GM12878 (cell line): ENCODE measurements at regions not wholly inside any gene's neighbourhood (a gene's known extent, or its start where the extent isn't known, plus 50 kb on each side); places are given as distances from the start of the nearest gene placed in this dataset.

Source experiments
- ATAC-seq: fragments of 200-7000 bp; cut with Tn5 transposase; 3 replicates; pipeline ENCODE4 v1.9.1; 2020; ENCODE audit warnings: mild to moderate bottlenecking, moderate library complexity
- BruUV-seq: library from RNA; stranded (reverse); fragments of 400-500 nt; replicated peaks from 2 replicates; lab custom pipeline; 2021; lab: Mats Ljungman, UMichigan
- CTCF ChIA-PET: fragments of 300-600 bp; sonication (Branson Sonifier 250); formaldehyde crosslinking; extraction: SDS; loops from one replicate; lab custom pipeline; 2021; ENCODE audit warnings: inconsistent platforms; lab: Yijun Ruan, JAX
- POLR2A ChIA-PET: fragments of 350-600 bp; formaldehyde crosslinking; extraction: SDS; loops from one replicate; lab custom pipeline; 2021; ENCODE audit warnings: inconsistent platforms; lab: Charles Lee
- RAD21 ChIA-PET: fragments of 300-600 bp; sonication (Branson Sonifier 250); formaldehyde crosslinking; loops from one replicate; lab custom pipeline; 2023; ENCODE audit warnings: antibody characterized with exemption; ENCODE audit not compliant: unreplicated experiment; lab: Charles Lee
- SMC1A ChIA-PET: fragments of 300-600 bp; sonication (Branson Sonifier 250); formaldehyde crosslinking; loops from one replicate; lab custom pipeline; 2023; ENCODE audit not compliant: unreplicated experiment, uncharacterized antibody; lab: Charles Lee
- DNase-seq: peaks from one replicate; pipeline ENCODE4 v3.0.0-alpha.2; 2011; ENCODE audit warnings: low read depth, low spot score
- FAIRE-seq: peaks from 3 replicates; lab custom pipeline; 2011; peaks lifted over from hg19 to GRCh38; lab: Jason Lieb, UNC
- H2AFZ ChIP-seq: 2 replicates; pipeline ENCODE4 v1.6.0; 2011; ENCODE audit warnings: low read depth, low read length, control low read depth; ENCODE audit not compliant: control insufficient read depth
- H3K27ac ChIP-seq: 2 replicates; pipeline ENCODE4 v1.5.1; 2011; ENCODE audit warnings: control low read depth; ENCODE audit not compliant: control insufficient read depth, insufficient read depth
- H3K27me3 ChIP-seq, 2 experiments: replicated peaks in 1 of 2; 2 replicates each; pipeline versions ENCODE4 v1.6.0 to v1.6.1; 2011; ENCODE audit warnings: low read length in 1 of 2; ENCODE audit not compliant: control insufficient read depth in 2 of 2, insufficient read depth in 2 of 2
- H3K36me3 ChIP-seq, 2 experiments: 2 replicates each; pipeline ENCODE4 v1.5.1; 2011; ENCODE audit warnings: low read length in 1 of 2; ENCODE audit not compliant: control insufficient read depth in 2 of 2, insufficient read depth in 2 of 2
- H3K4me1 ChIP-seq: 2 replicates; pipeline ENCODE4 v1.6.1; 2011; ENCODE audit warnings: mild to moderate bottlenecking, low read length, moderate library complexity, mixed read lengths; ENCODE audit not compliant: control insufficient read depth, insufficient read depth
- H3K4me2 ChIP-seq: 2 replicates; pipeline ENCODE4 v1.6.0; 2011; ENCODE audit warnings: control low read depth; ENCODE audit not compliant: control insufficient read depth, insufficient read depth
- H3K4me3 ChIP-seq: fragments of 200-600 bp; sonication (generic); 2 replicates; pipeline ENCODE4 v1.5.1; 2016
- H3K79me2 ChIP-seq: 2 replicates; pipeline ENCODE4 v1.6.0; 2011; ENCODE audit warnings: low read length; ENCODE audit not compliant: control insufficient read depth, insufficient read depth
- H3K9ac ChIP-seq: 2 replicates; pipeline ENCODE4 v1.8.0; 2011; ENCODE audit warnings: low read length, control low read depth, mixed read lengths; ENCODE audit not compliant: control insufficient read depth, insufficient read depth
- H3K9me3 ChIP-seq: replicated peaks from 3 replicates; pipeline ENCODE4 v1.5.1; 2011; ENCODE audit warnings: mild to moderate bottlenecking, low read length; ENCODE audit not compliant: control insufficient read depth, insufficient read depth
- H4K20me1 ChIP-seq: 2 replicates; pipeline ENCODE4 v1.6.0; 2011; ENCODE audit not compliant: control insufficient read depth, insufficient read depth
- BRCA1 ChIP-seq: IDR thresholded peaks from 2 replicates; pipeline ENCODE4 v1.6.1; 2011; ENCODE audit warnings: low read depth, low read length, improper control_type of control experiment
- CHD4 ChIP-seq: fragments of 200-600 bp; sonication (generic); IDR thresholded peaks from 2 replicates; pipeline ENCODE4 v1.6.1; 2016; ENCODE audit warnings: mild to moderate bottlenecking
- DPF2 ChIP-seq: fragments of 450-650 bp; IDR thresholded peaks from 2 replicates; pipeline ENCODE4 v1.6.1; 2017; ENCODE audit warnings: mild to moderate bottlenecking
- GATAD2B ChIP-seq: fragments of 450-650 bp; conservative IDR thresholded peaks from 2 replicates; pipeline ENCODE4 v1.6.1; 2017; ENCODE audit warnings: low read depth, mild to moderate bottlenecking, moderate library complexity
- HDAC6 ChIP-seq: fragments of 200-600 bp; sonication (generic); IDR thresholded peaks from one replicate; pipeline ENCODE4 v1.8.0; 2017; ENCODE audit warnings: antibody characterized with exemption; ENCODE audit not compliant: unreplicated experiment
- MTA2 ChIP-seq: fragments of 450-650 bp; IDR thresholded peaks from 2 replicates; pipeline ENCODE4 v1.6.1; 2016; ENCODE audit warnings: low read depth, mild to moderate bottlenecking, moderate library complexity
- MYB ChIP-seq: fragments of 150-350 bp; IDR thresholded peaks from 2 replicates; pipeline ENCODE4 v1.6.1; 2014; ENCODE audit warnings: mild to moderate bottlenecking, low read depth, low read length, borderline replicate concordance
- PAX5 ChIP-seq: IDR thresholded peaks from 2 replicates; pipeline ENCODE4 v1.6.1; 2011; ENCODE audit warnings: low read depth, low read length, borderline replicate concordance
- PAX8 ChIP-seq: fragments of 450-650 bp; IDR thresholded peaks from 2 replicates; pipeline ENCODE4 v1.6.1; 2017; ENCODE audit warnings: mild to moderate bottlenecking, moderate library complexity
- PML ChIP-seq: IDR thresholded peaks from 2 replicates; pipeline ENCODE4 v1.6.1; 2012; ENCODE audit warnings: low read length, inconsistent platforms
- POLR2AphosphoS2 ChIP-seq: IDR thresholded peaks from 2 replicates; pipeline ENCODE4 v1.6.1; 2011; ENCODE audit warnings: low read depth, mild to moderate bottlenecking, low read length, improper control_type of control experiment, moderate library complexity
- SMAD1 ChIP-seq: fragments of 450-650 bp; IDR thresholded peaks from 2 replicates; pipeline ENCODE4 v1.6.1; 2018; ENCODE audit warnings: mild to moderate bottlenecking, low read depth; ENCODE audit not compliant: partially characterized antibody
- SUZ12 ChIP-seq: fragments of 200-600 bp; sonication (generic); IDR thresholded peaks from one replicate; pipeline ENCODE4 v1.6.1; 2018; ENCODE audit warnings: antibody characterized with exemption, mild to moderate bottlenecking; ENCODE audit not compliant: unreplicated experiment
- WGBS: methylation state at CpG from one replicate; pipeline ENCODE4 v1.1.6; 2016; ENCODE audit warnings: low lambda C conversion rate; ENCODE audit not compliant: insufficient replicate concordance, insufficient coverage; ENCODE audit errors: missing lambda C conversion rate; 5-methylcytosine and 5-hydroxymethylcytosine counted together
- in situ Hi-C: fragments of 300-500 bp; cut with MboI; formaldehyde crosslinking; loops from 9 replicates; pipeline ENCODE4 v1.14.3; 2018; ENCODE audit warnings: mixed read lengths
- intact Hi-C: fragments of 100-400 bp; cut with micrococcal nuclease; formaldehyde crosslinking; loops from one replicate; pipeline ENCODE4 v1.14.2; 2022; ENCODE audit not compliant: unreplicated experiment
- TF ChIP-seq, protein P1 (sequence below): fragments of 450-650 bp; IDR thresholded peaks from 2 replicates; pipeline ENCODE4 v1.6.1; 2017; ENCODE audit warnings: low read depth, mild to moderate bottlenecking, moderate library complexity
- TF ChIP-seq, protein P2 (sequence below): fragments of 150-350 bp; IDR thresholded peaks from 2 replicates; pipeline ENCODE4 v1.6.1; 2016; ENCODE audit warnings: low read depth, low read length
- TF ChIP-seq, protein P3 (sequence below): fragments of 450-650 bp; IDR thresholded peaks from 2 replicates; pipeline ENCODE4 v1.6.1; 2017; ENCODE audit warnings: antibody characterized with exemption, mild to moderate bottlenecking, moderate library complexity

DNA sequence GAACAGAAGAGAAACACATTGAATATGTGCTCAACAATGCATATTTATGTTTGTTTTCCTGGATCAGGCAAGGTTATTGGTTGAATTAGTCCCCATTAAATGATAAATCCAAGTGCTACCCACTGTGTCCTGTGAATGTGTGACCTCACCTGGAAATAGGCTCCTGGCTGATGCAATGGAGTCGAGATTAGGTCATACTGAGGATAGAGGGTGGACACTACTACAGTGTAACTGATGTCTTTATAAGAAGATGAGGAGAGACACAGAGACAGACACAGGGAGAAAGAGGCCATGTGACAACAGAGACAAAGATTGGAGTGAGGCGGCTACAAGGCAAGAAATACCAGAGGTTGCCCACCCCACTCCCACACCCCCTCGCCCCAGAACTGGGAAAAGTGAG, 559.3 kb downstream of the C6orf118 start (continued):
- TF ChIP-seq PAX5 (no peak), PML (no peak), POLR2AphosphoS2 (no peak), GATAD2B (no peak), DPF2 (no peak), MTA2 (no peak)
- TF ChIP-seq, protein P1, sequence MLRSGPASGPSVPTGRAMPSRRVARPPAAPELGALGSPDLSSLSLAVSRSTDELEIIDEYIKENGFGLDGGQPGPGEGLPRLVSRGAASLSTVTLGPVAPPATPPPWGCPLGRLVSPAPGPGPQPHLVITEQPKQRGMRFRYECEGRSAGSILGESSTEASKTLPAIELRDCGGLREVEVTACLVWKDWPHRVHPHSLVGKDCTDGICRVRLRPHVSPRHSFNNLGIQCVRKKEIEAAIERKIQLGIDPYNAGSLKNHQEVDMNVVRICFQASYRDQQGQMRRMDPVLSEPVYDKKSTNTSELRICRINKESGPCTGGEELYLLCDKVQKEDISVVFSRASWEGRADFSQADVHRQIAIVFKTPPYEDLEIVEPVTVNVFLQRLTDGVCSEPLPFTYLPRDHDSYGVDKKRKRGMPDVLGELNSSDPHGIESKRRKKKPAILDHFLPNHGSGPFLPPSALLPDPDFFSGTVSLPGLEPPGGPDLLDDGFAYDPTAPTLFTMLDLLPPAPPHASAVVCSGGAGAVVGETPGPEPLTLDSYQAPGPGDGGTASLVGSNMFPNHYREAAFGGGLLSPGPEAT: no peak

DNA sequence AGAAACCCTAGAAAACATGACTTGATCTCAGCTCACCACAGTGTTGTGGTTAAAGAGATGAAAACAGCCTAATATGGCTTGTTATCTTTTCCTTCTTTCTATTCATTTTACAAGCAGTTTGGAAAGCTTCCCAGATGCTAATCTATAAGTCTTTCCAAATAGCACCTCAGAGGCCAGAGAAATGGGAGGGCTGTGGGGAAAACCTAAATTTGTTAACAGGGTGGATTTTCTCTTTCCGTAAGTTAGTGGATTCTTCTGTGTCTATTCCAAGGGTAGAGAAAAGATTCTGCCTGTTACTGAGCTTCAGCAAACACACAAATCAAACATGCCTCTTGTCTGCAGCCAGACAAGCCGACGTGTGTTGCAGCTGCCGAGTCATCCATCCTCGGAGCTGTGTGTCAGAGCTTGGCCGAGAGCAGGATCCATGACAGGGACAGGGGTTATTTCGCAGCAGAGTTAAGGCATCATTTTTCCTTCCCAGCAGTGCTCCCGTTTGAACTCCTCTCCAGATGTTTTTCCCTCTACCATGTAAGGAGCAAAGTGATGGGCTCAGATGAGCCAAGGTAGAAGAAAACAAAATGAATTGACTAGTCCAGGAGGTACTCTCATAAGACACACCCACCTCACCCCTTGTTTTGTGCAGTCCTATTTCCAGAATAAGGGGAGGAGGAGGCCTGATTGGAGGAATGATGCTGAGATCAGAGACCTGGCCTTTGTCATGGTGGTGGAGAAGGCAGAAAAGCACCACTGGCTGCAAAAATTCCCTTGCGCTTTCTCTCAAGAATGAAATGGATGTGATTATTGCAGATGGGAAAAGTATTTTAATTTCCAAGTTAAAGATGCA, 560.0 kb downstream of the C6orf118 start:
- Histone ChIP-seq H3K9ac (no peak overlapping the region), H3K9me3 (no peaks in the 10 kb centered on the region; the same call in 2 of the 3 replicates), H2AFZ (no peak overlapping the region), H3K4me2 (no peak overlapping the region), H3K4me1 (no peaks in the 10 kb centered on the region), H3K36me3 (no peaks in the 10 kb centered on the region), H3K4me3 (no peak overlapping the region), H3K79me2 (no peaks in the 10 kb centered on the region), H3K27me3 (no peaks in the 10 kb centered on the region), H3K27ac (no peak overlapping the region), H4K20me1 (no peaks in the 10 kb centered on the region)
- POLR2A ChIA-PET: no interaction called here
- in situ Hi-C loops (no loop called here), intact Hi-C loops (no loop called here)
- no TSS peak for BruUV-seq
- SMC1A ChIA-PET: no interaction called here
- WGBS: 52% methylated on average over 9 of the region's 9 CpGs
- FAIRE-seq (no peak), ATAC-seq (no peak), DNase-seq (no peak)
- CTCF ChIA-PET: no interaction called here
- RAD21 ChIA-PET: no interaction called here
- TF ChIP-seq, protein P2, sequence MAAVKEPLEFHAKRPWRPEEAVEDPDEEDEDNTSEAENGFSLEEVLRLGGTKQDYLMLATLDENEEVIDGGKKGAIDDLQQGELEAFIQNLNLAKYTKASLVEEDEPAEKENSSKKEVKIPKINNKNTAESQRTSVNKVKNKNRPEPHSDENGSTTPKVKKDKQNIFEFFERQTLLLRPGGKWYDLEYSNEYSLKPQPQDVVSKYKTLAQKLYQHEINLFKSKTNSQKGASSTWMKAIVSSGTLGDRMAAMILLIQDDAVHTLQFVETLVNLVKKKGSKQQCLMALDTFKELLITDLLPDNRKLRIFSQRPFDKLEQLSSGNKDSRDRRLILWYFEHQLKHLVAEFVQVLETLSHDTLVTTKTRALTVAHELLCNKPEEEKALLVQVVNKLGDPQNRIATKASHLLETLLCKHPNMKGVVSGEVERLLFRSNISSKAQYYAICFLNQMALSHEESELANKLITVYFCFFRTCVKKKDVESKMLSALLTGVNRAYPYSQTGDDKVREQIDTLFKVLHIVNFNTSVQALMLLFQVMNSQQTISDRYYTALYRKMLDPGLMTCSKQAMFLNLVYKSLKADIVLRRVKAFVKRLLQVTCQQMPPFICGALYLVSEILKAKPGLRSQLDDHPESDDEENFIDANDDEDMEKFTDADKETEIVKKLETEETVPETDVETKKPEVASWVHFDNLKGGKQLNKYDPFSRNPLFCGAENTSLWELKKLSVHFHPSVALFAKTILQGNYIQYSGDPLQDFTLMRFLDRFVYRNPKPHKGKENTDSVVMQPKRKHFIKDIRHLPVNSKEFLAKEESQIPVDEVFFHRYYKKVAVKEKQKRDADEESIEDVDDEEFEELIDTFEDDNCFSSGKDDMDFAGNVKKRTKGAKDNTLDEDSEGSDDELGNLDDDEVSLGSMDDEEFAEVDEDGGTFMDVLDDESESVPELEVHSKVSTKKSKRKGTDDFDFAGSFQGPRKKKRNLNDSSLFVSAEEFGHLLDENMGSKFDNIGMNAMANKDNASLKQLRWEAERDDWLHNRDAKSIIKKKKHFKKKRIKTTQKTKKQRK: no peak
- no peak for TF ChIP-seq PAX8
- TF ChIP-seq SUZ12: no peak
- no peak for TF ChIP-seq SMAD1
- no peak for TF ChIP-seq HDAC6
- TF ChIP-seq BRCA1: no peak
- no peak for TF ChIP-seq MYB
- TF ChIP-seq CHD4: no peak
- TF ChIP-seq, protein P3, sequence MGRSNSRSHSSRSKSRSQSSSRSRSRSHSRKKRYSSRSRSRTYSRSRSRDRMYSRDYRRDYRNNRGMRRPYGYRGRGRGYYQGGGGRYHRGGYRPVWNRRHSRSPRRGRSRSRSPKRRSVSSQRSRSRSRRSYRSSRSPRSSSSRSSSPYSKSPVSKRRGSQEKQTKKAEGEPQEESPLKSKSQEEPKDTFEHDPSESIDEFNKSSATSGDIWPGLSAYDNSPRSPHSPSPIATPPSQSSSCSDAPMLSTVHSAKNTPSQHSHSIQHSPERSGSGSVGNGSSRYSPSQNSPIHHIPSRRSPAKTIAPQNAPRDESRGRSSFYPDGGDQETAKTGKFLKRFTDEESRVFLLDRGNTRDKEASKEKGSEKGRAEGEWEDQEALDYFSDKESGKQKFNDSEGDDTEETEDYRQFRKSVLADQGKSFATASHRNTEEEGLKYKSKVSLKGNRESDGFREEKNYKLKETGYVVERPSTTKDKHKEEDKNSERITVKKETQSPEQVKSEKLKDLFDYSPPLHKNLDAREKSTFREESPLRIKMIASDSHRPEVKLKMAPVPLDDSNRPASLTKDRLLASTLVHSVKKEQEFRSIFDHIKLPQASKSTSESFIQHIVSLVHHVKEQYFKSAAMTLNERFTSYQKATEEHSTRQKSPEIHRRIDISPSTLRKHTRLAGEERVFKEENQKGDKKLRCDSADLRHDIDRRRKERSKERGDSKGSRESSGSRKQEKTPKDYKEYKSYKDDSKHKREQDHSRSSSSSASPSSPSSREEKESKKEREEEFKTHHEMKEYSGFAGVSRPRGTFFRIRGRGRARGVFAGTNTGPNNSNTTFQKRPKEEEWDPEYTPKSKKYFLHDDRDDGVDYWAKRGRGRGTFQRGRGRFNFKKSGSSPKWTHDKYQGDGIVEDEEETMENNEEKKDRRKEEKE: no peak
- TF ChIP-seq DPF2: no peak
